Smooth muscle cell (in vitro differentiated cells): ENCODE measurements at regions not wholly inside any gene's neighbourhood (a gene's known extent, or its start where the extent isn't known, plus 50 kb on each side); places are given as distances from the start of the nearest gene placed in this dataset.

Experiments
- DNase-seq: peaks from one replicate; lab custom pipeline; 2025; ENCODE audit not compliant: unreplicated experiment; lab: John Stamatoyannopoulos, UW
- H2AFZ ChIP-seq: fragments of 200-600 bp; sonication (generic); 2 replicates; pipeline ENCODE4 v1.6.0; 2016; ENCODE audit warnings: antibody characterized with exemption, low read depth, mild to moderate bottlenecking
- H3F3A ChIP-seq: fragments of 200-600 bp; sonication (generic); 2 replicates; pipeline ENCODE4 v1.6.0; 2017; ENCODE audit warnings: antibody characterized with exemption, low read depth
- H3K27ac ChIP-seq: fragments of 200-600 bp; sonication (generic); 2 replicates; pipeline ENCODE4 v1.5.1; 2016; ENCODE audit warnings: low read depth, mild to moderate bottlenecking
- H3K27me3 ChIP-seq: fragments of 200-600 bp; sonication (generic); 2 replicates; pipeline ENCODE4 v1.6.1; 2016; ENCODE audit warnings: low read depth, mild to moderate bottlenecking
- H3K36me3 ChIP-seq: fragments of 200-600 bp; sonication (generic); 2 replicates; pipeline ENCODE4 v1.5.1; 2016; ENCODE audit warnings: low read depth
- H3K4me1 ChIP-seq: fragments of 200-600 bp; sonication (generic); 2 replicates; pipeline ENCODE4 v1.5.1; 2016; ENCODE audit warnings: low read depth
- H3K4me2 ChIP-seq: fragments of 200-600 bp; sonication (generic); 2 replicates; pipeline ENCODE4 v1.6.0; 2016; ENCODE audit warnings: mild to moderate bottlenecking
- H3K4me3 ChIP-seq: fragments of 200-600 bp; sonication (generic); 2 replicates; pipeline ENCODE4 v1.5.1; 2016; ENCODE audit warnings: mild to moderate bottlenecking
- H3K79me2 ChIP-seq: fragments of 200-600 bp; sonication (generic); 2 replicates; pipeline ENCODE4 v1.6.0; 2016; ENCODE audit warnings: low read depth, mild to moderate bottlenecking
- H3K9ac ChIP-seq: fragments of 200-600 bp; sonication (generic); 2 replicates; pipeline ENCODE4 v1.6.0; 2016; ENCODE audit warnings: low read depth
- H3K9me3 ChIP-seq: fragments of 200-600 bp; sonication (generic); replicated peaks from 2 replicates; pipeline ENCODE4 v1.5.1; 2016; ENCODE audit warnings: low read depth
- H4K20me1 ChIP-seq: fragments of 200-600 bp; sonication (generic); 2 replicates; pipeline ENCODE4 v1.6.0; 2016; ENCODE audit warnings: low read depth
- WGBS: methylation state at CpG from one replicate; pipeline ENCODE4 v1.1.7; 2016; ENCODE audit warnings: low lambda C conversion rate; 5-methylcytosine and 5-hydroxymethylcytosine counted together
- TF ChIP-seq, protein P1 (sequence below): fragments of 200-600 bp; sonication (generic); IDR thresholded peaks from 2 replicates; pipeline ENCODE4 v1.5.1; 2017; ENCODE audit warnings: borderline replicate concordance, mild to moderate bottlenecking, antibody characterized with exemption; ENCODE audit not compliant: insufficient read depth, poor library complexity, severe bottlenecking

GRCh38 chr19:31075146-31075655 lies 274.0 kb downstream of the TSHZ3 start:
- TF ChIP-seq, protein P1, sequence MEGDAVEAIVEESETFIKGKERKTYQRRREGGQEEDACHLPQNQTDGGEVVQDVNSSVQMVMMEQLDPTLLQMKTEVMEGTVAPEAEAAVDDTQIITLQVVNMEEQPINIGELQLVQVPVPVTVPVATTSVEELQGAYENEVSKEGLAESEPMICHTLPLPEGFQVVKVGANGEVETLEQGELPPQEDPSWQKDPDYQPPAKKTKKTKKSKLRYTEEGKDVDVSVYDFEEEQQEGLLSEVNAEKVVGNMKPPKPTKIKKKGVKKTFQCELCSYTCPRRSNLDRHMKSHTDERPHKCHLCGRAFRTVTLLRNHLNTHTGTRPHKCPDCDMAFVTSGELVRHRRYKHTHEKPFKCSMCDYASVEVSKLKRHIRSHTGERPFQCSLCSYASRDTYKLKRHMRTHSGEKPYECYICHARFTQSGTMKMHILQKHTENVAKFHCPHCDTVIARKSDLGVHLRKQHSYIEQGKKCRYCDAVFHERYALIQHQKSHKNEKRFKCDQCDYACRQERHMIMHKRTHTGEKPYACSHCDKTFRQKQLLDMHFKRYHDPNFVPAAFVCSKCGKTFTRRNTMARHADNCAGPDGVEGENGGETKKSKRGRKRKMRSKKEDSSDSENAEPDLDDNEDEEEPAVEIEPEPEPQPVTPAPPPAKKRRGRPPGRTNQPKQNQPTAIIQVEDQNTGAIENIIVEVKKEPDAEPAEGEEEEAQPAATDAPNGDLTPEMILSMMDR, result no peak
- H3K9ac ChIP-seq, result no peak overlapping the region
- peaks cover 13% of the 10 kb centered on the region for H3K27me3 ChIP-seq
- no peak overlapping the region for H3K4me3 ChIP-seq
- WGBS, result 81% methylated on average over 6 of the region's 6 CpGs
- no peaks in the 10 kb centered on the region for H3F3A ChIP-seq
- H3K27ac ChIP-seq, result no peak overlapping the region
- DNase-seq, result no peak
- no peaks in the 10 kb centered on the region for H4K20me1 ChIP-seq
- H3K79me2 ChIP-seq, result no peaks in the 10 kb centered on the region
- no peak overlapping the region for H2AFZ ChIP-seq
- no peak overlapping the region for H3K4me2 ChIP-seq
- H3K4me1 ChIP-seq, result no peaks in the 10 kb centered on the region
- no peaks in the 10 kb centered on the region for H3K9me3 ChIP-seq
- no peaks in the 10 kb centered on the region for H3K36me3 ChIP-seq

DNA sequence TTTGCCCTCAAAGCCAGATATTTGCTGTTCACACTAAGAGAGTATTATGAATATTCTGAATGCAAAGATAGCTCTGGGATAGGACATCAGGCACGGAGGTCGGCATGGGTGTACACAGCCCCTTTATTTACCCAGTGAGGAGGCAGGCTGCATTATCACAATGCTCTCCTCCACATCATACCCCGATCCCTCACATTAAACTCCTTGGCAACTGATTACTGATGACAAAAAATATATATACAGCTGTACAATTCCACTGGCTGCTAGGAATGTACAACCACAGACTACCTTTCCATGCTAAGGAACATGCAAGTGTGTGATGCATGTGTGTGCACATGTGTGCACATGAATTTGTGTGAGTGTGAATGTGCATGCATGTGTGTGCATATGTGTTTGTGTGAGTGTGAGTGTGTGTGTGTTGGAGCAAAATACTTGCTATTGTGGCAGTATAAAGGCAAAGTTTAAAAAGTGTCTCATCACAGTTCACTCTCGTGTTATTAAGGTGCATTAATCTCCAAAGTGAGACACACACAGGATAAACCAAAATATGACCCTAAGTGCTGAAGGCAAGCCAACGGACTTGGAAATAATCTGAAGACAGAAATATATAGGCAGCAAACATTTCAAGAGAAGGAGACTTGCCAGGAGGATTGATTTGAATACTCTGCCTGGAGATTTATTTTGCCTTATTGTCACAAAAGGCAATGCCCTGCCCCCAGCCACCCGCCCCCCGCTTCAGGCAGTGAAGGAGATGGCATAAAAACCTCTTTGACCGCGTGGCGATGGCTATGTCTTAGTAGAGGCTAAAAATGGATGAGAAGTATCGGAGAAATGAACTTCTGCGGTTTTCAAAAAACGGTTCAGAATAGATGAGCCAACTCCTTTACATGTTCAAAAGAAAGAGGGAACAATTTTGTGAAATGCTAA lies 274.8 kb downstream of the TSHZ3 start:
- H3F3A ChIP-seq, result no peaks in the 10 kb centered on the region
- no peak overlapping the region for H3K27ac ChIP-seq
- H3K9me3 ChIP-seq, result no peaks in the 10 kb centered on the region
- H3K36me3 ChIP-seq, result no peaks in the 10 kb centered on the region
- no peaks in the 10 kb centered on the region for H4K20me1 ChIP-seq
- H3K9ac ChIP-seq, result no peak overlapping the region
- no peaks in the 10 kb centered on the region for H3K79me2 ChIP-seq
- H3K4me2 ChIP-seq, result no peak overlapping the region
- 79% methylated on average over 13 of the region's 13 CpGs for WGBS
- H3K4me3 ChIP-seq, result no peak overlapping the region
- DNase-seq, result no peak
- TF ChIP-seq, protein P1, result no peak
- H2AFZ ChIP-seq, result no peak overlapping the region
- no peaks in the 10 kb centered on the region for H3K4me1 ChIP-seq
- H3K27me3 ChIP-seq, result peaks cover 13% of the 10 kb centered on the region

GRCh38 chr19:31073485-31074198 lies 275.6 kb downstream of the TSHZ3 start:
- Histone ChIP-seq H3K4me2 (no peak overlapping the region), H3K27me3 (peaks cover 13% of the 10 kb centered on the region), H3K27ac (no peak overlapping the region), H3F3A (no peaks in the 10 kb centered on the region), H3K79me2 (no peaks in the 10 kb centered on the region), H3K36me3 (no peaks in the 10 kb centered on the region), H3K4me3 (no peak overlapping the region), H2AFZ (no peak overlapping the region), H3K9ac (no peak overlapping the region), H4K20me1 (no peaks in the 10 kb centered on the region), H3K9me3 (no peaks in the 10 kb centered on the region), H3K4me1 (no peaks in the 10 kb centered on the region)
- TF ChIP-seq, protein P1, result no peak
- WGBS, result 61% methylated on average over 9 of the region's 9 CpGs
- DNase-seq, result no peak
